IPS-NIHi7 (cell line): ENCODE measurements at regions not wholly inside any gene's neighbourhood (a gene's known extent, or its start where the extent isn't known, plus 50 kb on each side); places are given as distances from the start of the nearest gene placed in this dataset.
"Not testable (repeated sequence)": the region's sequence is repeated elsewhere in the genome, so short reads cannot be mapped to it uniquely, and the experiment has no call there.

Source experiments
- DNase-seq: peaks from one replicate; pipeline ENCODE4 v3.0.0; 2012; ENCODE audit warnings: mixed read lengths; ENCODE audit errors: extremely low spot score

- DNase-seq = no peak
These were observed 205.9 kb downstream of the HIPK3 start for GRCh38 chr11:33463059-33463458.

GRCh38 chr11:33461369-33462125 is 204.4 kb downstream of the HIPK3 start:
- DNase-seq = no peak

DNA sequence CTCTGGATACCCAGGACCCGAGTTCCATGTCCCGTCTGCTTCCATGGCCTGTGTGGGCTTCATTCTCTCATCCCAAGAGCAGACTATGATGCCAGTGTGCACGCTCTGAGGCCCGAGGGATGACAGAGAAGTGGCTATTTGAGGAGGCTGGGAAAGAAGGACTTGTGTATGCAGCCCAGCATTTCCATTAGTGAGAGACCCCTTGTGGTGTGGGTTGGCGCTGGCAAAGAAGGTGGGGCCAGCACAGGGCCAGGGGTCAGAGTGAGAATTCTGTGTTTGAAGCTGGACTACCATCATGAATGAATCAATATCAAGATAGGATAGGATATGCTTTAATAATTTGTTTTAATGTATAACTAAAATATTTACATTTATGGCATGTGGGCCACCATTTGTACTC is 200.8 kb downstream of the HIPK3 start:
- no peak for DNase-seq

- no peak for DNase-seq
These were observed 198.8 kb downstream of the HIPK3 start for GRCh38 chr11:33455867-33456463.

GRCh38 chr11:33454264-33454663 is 197.1 kb downstream of the HIPK3 start:
- DNase-seq = no peak

DNA sequence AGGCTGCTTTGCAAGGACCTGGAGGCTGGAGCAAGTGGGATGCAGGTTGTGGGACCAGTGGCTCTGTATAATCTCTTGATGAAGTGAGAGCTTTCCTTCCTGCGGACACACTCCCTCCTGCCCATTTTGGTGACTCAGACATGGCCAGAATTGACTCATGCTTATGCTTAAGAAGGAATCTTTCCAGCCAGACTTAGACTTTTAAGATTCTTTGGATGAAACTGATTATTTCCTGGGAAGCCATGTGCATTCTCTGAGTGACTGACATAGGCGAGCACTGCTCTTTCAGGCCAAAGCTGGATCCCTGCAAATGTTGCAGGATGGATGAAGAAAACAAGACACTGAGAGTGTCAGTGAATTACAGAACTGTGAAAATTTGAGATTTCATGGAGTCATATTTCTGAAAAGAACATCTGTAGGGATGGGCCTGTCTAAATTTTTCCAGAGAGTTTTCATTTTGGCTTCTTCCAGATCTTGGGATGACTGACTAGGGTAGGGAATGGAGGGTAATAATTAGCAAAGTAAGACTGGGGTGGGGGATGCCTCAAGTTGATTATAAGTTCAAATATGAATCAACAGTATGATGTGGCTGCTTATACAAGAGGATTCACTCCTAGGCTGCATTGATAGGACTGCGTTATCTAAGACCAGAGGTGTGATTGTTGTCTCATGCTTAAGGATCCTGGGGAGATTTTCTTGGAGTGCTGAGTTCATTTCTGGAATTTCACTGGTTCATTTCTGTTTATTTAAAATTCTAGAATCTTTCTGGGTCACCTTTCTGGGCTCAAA is 195.8 kb downstream of the HIPK3 start:
- DNase-seq = no peak

DNA sequence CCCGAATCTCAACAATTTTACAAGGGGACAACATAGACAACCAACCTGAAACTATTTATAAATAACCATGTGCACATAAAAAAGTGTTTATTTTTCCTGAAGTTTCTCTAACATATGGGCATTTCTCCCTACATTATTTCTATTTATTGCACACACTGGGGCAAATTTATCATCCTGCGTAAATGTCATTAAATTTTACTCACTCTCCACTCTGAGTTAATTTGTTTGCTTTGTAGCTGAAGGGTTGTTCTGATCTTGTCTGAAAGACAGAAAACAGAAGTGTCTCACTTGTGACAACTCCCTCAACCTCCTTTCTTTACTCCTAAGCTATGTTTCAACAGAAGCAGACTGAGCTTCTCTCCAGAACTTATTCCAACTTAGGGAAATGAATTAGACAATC is 194.2 kb downstream of the HIPK3 start:
- no peak for DNase-seq

- DNase-seq = no peak
These were observed 192.6 kb downstream of the HIPK3 start for GRCh38 chr11:33449798-33450197.

DNA sequence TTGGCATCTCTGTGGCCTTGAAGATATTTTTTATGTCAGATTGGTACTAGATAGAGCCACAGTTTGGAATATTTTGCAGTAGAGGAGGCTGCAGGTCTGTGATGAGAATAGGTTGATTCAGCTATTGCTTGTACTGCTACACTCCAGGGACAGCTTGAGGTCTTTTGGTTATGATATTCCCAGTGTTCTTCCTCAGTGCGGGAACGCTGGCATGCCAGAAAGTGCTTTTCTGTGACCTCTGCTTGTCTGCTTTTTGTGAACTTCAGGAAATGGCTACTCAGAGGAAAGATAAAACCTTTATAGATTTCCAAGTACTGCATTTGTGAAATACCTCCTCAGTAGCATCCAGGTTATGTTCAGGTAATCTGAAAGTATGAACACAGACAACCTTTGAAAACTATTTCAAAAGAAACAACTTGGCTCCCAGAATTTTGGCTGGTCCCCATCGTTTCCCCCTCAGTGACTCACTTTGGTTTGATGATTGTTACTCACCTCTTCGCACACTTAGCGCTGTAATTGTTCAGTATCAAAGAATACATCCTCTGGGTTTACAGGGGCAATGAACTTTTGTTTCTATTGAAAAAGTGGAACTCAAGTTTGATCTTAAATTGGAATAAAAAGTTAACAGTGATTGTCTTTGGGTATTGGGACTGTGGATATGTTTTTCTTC is 191.4 kb downstream of the HIPK3 start:
- DNase-seq = no peak

- DNase-seq = no peak
These were observed 188.6 kb downstream of the HIPK3 start for GRCh38 chr11:33445761-33446161.

DNA sequence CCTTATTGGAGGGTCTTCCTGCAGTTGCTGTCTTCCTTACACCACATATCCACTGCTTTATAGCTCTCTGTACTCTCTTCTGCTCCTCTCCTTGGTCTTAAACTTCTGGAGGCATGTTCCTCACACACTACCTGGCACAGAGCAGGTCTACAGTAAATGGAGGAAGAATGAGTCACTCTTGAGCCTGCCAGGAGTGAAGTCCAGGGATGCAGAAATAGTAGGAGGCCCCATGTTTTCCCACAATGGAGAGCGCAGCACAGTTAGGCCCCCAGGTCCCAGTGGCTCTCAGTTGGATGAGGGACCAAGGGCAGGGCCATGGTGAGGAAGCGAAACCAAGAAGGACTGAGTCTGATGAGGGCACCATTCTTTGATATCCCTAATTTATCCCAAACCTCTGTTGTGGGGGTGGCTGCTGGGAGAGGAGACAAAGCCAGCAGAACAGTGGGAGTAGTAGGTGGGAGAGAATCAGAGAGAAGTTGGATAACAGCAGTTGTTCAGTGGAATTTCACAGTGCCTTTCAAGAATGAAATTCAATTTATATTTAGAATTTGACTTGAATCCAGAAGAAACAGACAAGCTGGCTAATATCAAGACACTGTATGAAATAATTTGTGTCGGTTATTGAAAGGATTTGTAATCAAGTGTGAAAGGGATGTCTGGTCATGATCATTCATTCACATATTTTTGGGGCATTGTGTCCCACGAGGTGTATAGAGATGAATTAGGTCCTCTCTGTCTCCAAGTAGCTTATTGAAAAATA is 187.8 kb downstream of the HIPK3 start:
- DNase-seq = no peak

GRCh38 chr11:33443684-33444083 is 186.5 kb downstream of the HIPK3 start:
- no peak for DNase-seq

DNA sequence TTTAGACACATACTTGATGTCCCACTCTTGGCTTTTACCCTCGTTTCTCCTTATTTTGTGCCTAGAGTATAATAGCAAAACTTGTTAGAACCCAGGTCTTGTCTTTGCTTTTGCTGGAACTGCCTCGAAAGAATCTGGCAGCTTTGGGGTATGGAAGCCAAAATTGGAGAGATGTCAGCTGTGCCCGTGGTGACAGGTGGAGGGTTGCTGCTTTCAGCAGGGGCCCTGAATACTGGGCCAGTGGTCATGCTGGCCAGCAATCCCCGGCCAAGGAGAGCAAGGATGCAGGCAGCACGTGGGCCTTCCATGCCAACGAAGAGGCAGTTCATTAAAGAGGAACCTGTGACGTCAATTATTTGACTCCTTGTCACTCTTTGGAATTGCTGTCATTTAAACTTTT is 181.1 kb downstream of the HIPK3 start:
- DNase-seq = no peak

- DNase-seq = no peak
These were observed 180.3 kb downstream of the HIPK3 start for GRCh38 chr11:33437529-33437928.

DNA sequence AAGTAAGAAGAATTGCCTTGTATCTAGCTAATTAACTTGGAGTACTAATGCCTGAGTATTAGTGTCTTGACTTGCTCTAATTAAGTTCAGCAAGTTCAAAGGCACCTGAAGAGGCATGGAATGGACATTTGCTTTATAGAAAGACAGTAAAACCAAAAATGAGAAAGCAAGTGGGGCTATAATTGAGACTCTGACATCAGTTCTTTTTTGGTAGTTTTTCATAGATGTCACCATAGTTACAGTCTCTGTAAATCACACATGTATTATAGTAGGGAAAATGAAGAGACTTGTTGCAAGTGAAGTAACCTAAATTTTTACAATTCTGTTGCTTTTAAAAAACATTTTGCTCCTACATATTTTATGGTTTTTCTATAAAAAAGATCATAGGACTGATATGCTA is 178.0 kb downstream of the HIPK3 start:
- DNase-seq = no peak

- DNase-seq = no peak
These were observed 177.1 kb downstream of the HIPK3 start for GRCh38 chr11:33434294-33434693.

DNA sequence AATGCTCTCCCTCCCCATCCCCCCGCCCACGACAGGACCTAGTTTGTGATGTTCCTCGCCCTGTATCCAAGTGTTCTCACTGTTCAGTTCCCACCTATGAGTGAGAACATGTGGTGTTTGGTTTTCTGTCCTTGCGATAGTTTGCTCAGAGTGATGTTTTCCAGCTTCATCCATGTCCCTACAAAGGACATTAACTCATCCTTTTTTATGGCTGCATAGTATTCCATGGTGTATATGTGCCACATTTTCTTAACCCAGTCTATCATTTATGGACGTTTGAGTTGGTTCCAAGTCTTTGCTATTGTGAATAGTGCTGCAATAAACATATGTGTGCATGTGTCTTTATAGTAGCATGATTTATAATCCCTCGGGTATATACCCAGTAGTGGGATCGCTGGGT is 171.3 kb downstream of the HIPK3 start:
- not testable (repeated sequence) for DNase-seq

DNA sequence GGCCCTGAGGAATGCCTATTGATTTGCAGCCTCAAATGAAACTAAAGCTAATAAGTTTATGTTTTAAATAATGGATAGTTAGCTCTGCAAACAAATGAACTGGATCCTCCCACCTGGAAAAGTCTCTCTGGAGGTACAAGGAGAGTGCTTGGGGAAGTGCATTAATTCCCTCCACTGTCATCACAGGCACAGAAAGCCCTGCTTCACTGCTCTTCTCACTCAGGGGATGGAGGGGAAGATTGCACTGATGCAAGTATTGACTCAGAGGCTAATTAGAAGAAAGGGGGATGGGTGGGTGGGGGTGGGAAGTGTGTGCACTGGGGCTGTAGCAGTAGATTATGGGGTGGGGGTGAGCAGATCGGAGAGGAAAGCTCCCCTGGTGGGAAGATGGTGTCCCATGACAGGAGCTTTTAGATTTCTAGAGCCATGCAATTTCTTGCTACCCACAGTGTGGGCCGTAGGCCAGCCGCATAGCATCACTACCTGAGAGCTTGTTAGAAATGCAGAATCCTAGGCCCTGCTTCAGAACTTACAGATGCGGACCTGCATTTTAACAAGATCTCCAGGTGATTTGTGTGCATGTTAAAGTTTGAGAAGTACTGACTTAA is 163.9 kb downstream of the HIPK3 start:
- no peak for DNase-seq

GRCh38 chr11:33419924-33420323 is 162.7 kb downstream of the HIPK3 start:
- DNase-seq = no peak

- DNase-seq = no peak
These were observed 159.9 kb downstream of the HIPK3 start for GRCh38 chr11:33417121-33417520.

- no peak for DNase-seq
These were observed 156.1 kb downstream of the HIPK3 start for GRCh38 chr11:33413301-33413700.
